KOPT-K1 (cell line): ENCODE measurements at regions not wholly inside any gene's neighbourhood (a gene's known extent, or its start where the extent isn't known, plus 50 kb on each side); places are given as distances from the start of the nearest gene placed in this dataset.
"Not testable (repeated sequence)": the region's sequence is repeated elsewhere in the genome, so short reads cannot be mapped to it uniquely, and the experiment has no call there.

Experiments used
- H3K27ac ChIP-seq: fragments of 200-600 bp; sonication (generic); 2 replicates; pipeline ENCODE4 v1.5.1; 2016; ENCODE audit warnings: antibody characterized with exemption, mild to moderate bottlenecking, low read depth, low read length; ENCODE audit not compliant: poor library complexity, severe bottlenecking
- H3K36me3 ChIP-seq: fragments of 200-600 bp; sonication (generic); 2 replicates; pipeline ENCODE4 v1.5.1; 2017; ENCODE audit warnings: antibody characterized with exemption, mild to moderate bottlenecking, low read length, moderate library complexity; ENCODE audit not compliant: insufficient read depth
- H3K9me3 ChIP-seq: fragments of 200-600 bp; sonication (generic); 2 replicates; pipeline ENCODE4 v1.5.1; 2017; ENCODE audit warnings: antibody characterized with exemption, low read length, mild to moderate bottlenecking; ENCODE audit not compliant: insufficient read depth, poor library complexity, severe bottlenecking

- Histone ChIP-seq H3K27ac (no peak overlapping the region), H3K36me3 (no peaks in the 10 kb centered on the region)
These were observed 332.0 kb downstream of the NKX6-1 start for GRCh38 chr4:84167093-84167492.

GRCh38 chr4:84166486-84166885, 332.6 kb downstream of the NKX6-1 start:
- H3K36me3 ChIP-seq, result no peaks in the 10 kb centered on the region
- no peaks in the 10 kb centered on the region for H3K9me3 ChIP-seq
- no peak overlapping the region for H3K27ac ChIP-seq

More at GRCh38 chr4:84167093-84167492, 332.0 kb downstream of the NKX6-1 start:
- no peaks in the 10 kb centered on the region for H3K9me3 ChIP-seq

GRCh38 chr4:84164201-84164600, 334.9 kb downstream of the NKX6-1 start:
- Histone ChIP-seq H3K9me3 (no peaks in the 10 kb centered on the region), H3K27ac (no peak overlapping the region), H3K36me3 (no peaks in the 10 kb centered on the region)

- Histone ChIP-seq H3K9me3 (no peaks in the 10 kb centered on the region), H3K36me3 (no peaks in the 10 kb centered on the region), H3K27ac (no peak overlapping the region)
These were observed 339.3 kb downstream of the NKX6-1 start for GRCh38 chr4:84159762-84160161.

- Histone ChIP-seq H3K9me3 (no peaks in the 10 kb centered on the region), H3K36me3 (no peaks in the 10 kb centered on the region), H3K27ac (no peak overlapping the region)
These were observed 340.4 kb downstream of the NKX6-1 start for GRCh38 chr4:84158670-84159069.

- H3K36me3 ChIP-seq, result no peaks in the 10 kb centered on the region
- no peak overlapping the region for H3K27ac ChIP-seq
- no peaks in the 10 kb centered on the region for H3K9me3 ChIP-seq
These were observed 347.5 kb downstream of the NKX6-1 start for GRCh38 chr4:84151574-84151973.

GRCh38 chr4:84150177-84150576, 348.9 kb downstream of the NKX6-1 start:
- H3K36me3 ChIP-seq, result no peaks in the 10 kb centered on the region
- H3K9me3 ChIP-seq, result no peaks in the 10 kb centered on the region
- H3K27ac ChIP-seq, result no peak overlapping the region

GRCh38 chr4:84147831-84148230, 351.3 kb downstream of the NKX6-1 start:
- Histone ChIP-seq H3K36me3 (no peaks in the 10 kb centered on the region), H3K9me3 (no peaks in the 10 kb centered on the region), H3K27ac (no peak overlapping the region)

- no peaks in the 10 kb centered on the region for H3K9me3 ChIP-seq
- H3K36me3 ChIP-seq, result no peaks in the 10 kb centered on the region
- peak overlapping the region; percentile 9 for H3K27ac ChIP-seq
These were observed 352.7 kb downstream of the NKX6-1 start for GRCh38 chr4:84146300-84146959.

GRCh38 chr4:84145176-84145575, 353.9 kb downstream of the NKX6-1 start:
- no peak overlapping the region for H3K27ac ChIP-seq

GRCh38 chr4:84126911-84127310, 372.2 kb downstream of the NKX6-1 start:
- not testable (repeated sequence) for H3K9me3 ChIP-seq, H3K27ac ChIP-seq, H3K36me3 ChIP-seq

More at GRCh38 chr4:84145176-84145575, 353.9 kb downstream of the NKX6-1 start:
- Histone ChIP-seq H3K9me3 (no peaks in the 10 kb centered on the region), H3K36me3 (no peaks in the 10 kb centered on the region)

- no peak overlapping the region for H3K27ac ChIP-seq
- no peaks in the 10 kb centered on the region for H3K9me3 ChIP-seq
These were observed 372.9 kb downstream of the NKX6-1 start for GRCh38 chr4:84126061-84126787.

GRCh38 chr4:84110040-84110439, 389.1 kb downstream of the NKX6-1 start:
- Histone ChIP-seq H3K36me3 (no peaks in the 10 kb centered on the region), H3K27ac (no peak overlapping the region), H3K9me3 (no peaks in the 10 kb centered on the region)

More at GRCh38 chr4:84126061-84126787, 372.9 kb downstream of the NKX6-1 start:
- no peaks in the 10 kb centered on the region for H3K36me3 ChIP-seq

- not testable (repeated sequence) for H3K9me3 ChIP-seq, H3K36me3 ChIP-seq, H3K27ac ChIP-seq
These were observed 397.2 kb downstream of the NKX6-1 start for GRCh38 chr4:84101653-84102625.

- Histone ChIP-seq H3K36me3 (no peaks in the 10 kb centered on the region), H3K9me3 (no peaks in the 10 kb centered on the region), H3K27ac (no peak overlapping the region)
These were observed 399.0 kb downstream of the NKX6-1 start for GRCh38 chr4:84100071-84100470.
